ENCODE measurements at regions not wholly inside any gene's neighbourhood (a gene's known extent, or its start where the extent isn't known, plus 50 kb on each side); places are given as distances from the start of the nearest gene placed in this dataset.

- no peaks in the 10 kb centered on the region for H3K27me3 ChIP-seq
- no peak overlapping the region for H3K27ac ChIP-seq
- no peak overlapping the region for H3K4me3 ChIP-seq
- peaks cover 0 to 9% (median 0%) of the 10 kb centered on the region in 4 donors for H3K9me3 ChIP-seq
- H3K36me3 ChIP-seq, result no peaks in the 10 kb centered on the region
- no peak for DNase-seq (ENCODE audit: low spot score in 2 of 2)
- peaks cover 0 to 8% (median 0%) of the 10 kb centered on the region in 4 donors for H3K4me1 ChIP-seq
- TF ChIP-seq EP300 (IDR thresholded peaks at IDR 0.05) (no peak), POLR2A (IDR thresholded peaks at IDR 0.05) (no peak), CTCF (IDR thresholded peaks at IDR 0.05) (no peak)
- WGBS, 2 donors, result 55 to 61% methylated on average over 2 of the region's 2 CpGs
Measured at GRCh38 chr21:16007943-16008342, 278.2 kb downstream of the USP25 start.

GRCh38 chr21:16011719-16012118 lies 281.9 kb downstream of the USP25 start:
- Histone ChIP-seq H3K27me3 (no peaks in the 10 kb centered on the region), H3K4me1 (no peaks in the 10 kb centered on the region), H3K27ac (no peak overlapping the region), H3K9me3 (peaks cover 0 to 9% (median 0%) of the 10 kb centered on the region in 4 donors), H3K36me3 (no peaks in the 10 kb centered on the region), H3K4me3 (no peak overlapping the region)
- DNase-seq (ENCODE audit: low spot score in 2 of 2), result no peak
- TF ChIP-seq EP300 (IDR thresholded peaks at IDR 0.05) (no peak), POLR2A (IDR thresholded peaks at IDR 0.05) (no peak), CTCF (IDR thresholded peaks at IDR 0.05) (no peak)
- 90 to 96% methylated on average over 4 of the region's 4 CpGs for WGBS, 2 donors

- Histone ChIP-seq H3K36me3 (no peaks in the 10 kb centered on the region), H3K9me3 (peaks cover 0 to 9% (median 0%) of the 10 kb centered on the region in 4 donors), H3K27me3 (no peaks in the 10 kb centered on the region), H3K4me3 (peak overlapping the region in 1 of 4 donors; percentile 20), H3K27ac (peak overlapping the region in 1 of 4 donors; percentile 12), H3K4me1 (no peaks in the 10 kb centered on the region)
- DNase-seq (ENCODE audit: low spot score in 2 of 2), result no peak
- TF ChIP-seq POLR2A (IDR thresholded peaks at IDR 0.05) (no peak), EP300 (IDR thresholded peaks at IDR 0.05) (no peak), CTCF (IDR thresholded peaks at IDR 0.05) (no peak)
- WGBS, 2 donors, result 26 to 32% methylated on average over 2 of the region's 2 CpGs
Measured at GRCh38 chr21:16013570-16013969, 283.8 kb downstream of the USP25 start.

- no peak overlapping the region for H3K27ac ChIP-seq
- no peak for DNase-seq (ENCODE audit: low spot score in 2 of 2)
- no peaks in the 10 kb centered on the region for H3K4me1 ChIP-seq
- WGBS, 2 donors, result 93% methylated on average over 2 of the region's 2 CpGs
- no peak overlapping the region for H3K4me3 ChIP-seq
- H3K36me3 ChIP-seq, result no peaks in the 10 kb centered on the region
- no peaks in the 10 kb centered on the region for H3K9me3 ChIP-seq
- no peak for TF ChIP-seq EP300 (IDR thresholded peaks at IDR 0.05)
- TF ChIP-seq POLR2A (IDR thresholded peaks at IDR 0.05), result no peak
- no peak for TF ChIP-seq CTCF (IDR thresholded peaks at IDR 0.05)
- no peaks in the 10 kb centered on the region for H3K27me3 ChIP-seq
Measured at GRCh38 chr21:16020878-16021277, 291.1 kb downstream of the USP25 start.

GRCh38 chr21:16022116-16022515 lies 292.3 kb downstream of the USP25 start:
- Histone ChIP-seq H3K4me3 (no peak overlapping the region), H3K27ac (no peak overlapping the region), H3K27me3 (no peaks in the 10 kb centered on the region), H3K4me1 (no peaks in the 10 kb centered on the region), H3K36me3 (no peaks in the 10 kb centered on the region), H3K9me3 (no peaks in the 10 kb centered on the region)
- TF ChIP-seq CTCF (IDR thresholded peaks at IDR 0.05), result no peak
- no peak for TF ChIP-seq EP300 (IDR thresholded peaks at IDR 0.05)
- TF ChIP-seq POLR2A (IDR thresholded peaks at IDR 0.05), result no peak
- no peak for DNase-seq (ENCODE audit: low spot score in 2 of 2)
- WGBS, 2 donors, result 85 to 91% methylated on average over 4 of the region's 4 CpGs
